Uterus (tissue), 3 donors: ENCODE measurements at regions not wholly inside any gene's neighbourhood (a gene's known extent, or its start where the extent isn't known, plus 50 kb on each side); places are given as distances from the start of the nearest gene placed in this dataset.

Experiments used
- DNase-seq, 2 donors: peaks; one replicate each; pipeline ENCODE4 v3.0.0-alpha.2; 2019 to 2020
- H3K27ac ChIP-seq, 2 donors: fragments of 200-600 bp; sonication (generic); 1 replicate in 1 of 2; 2 replicates in 1 of 2; pipeline ENCODE4 v1.5.1; 2016 to 2018
- H3K27me3 ChIP-seq, 2 donors: fragments of 200-600 bp; sonication (generic); one replicate each; pipeline ENCODE4 v1.5.1; 2018 to 2019; ENCODE audit warnings: control low read depth in 1 of 2
- H3K36me3 ChIP-seq, 2 donors: fragments of 200-600 bp; sonication (generic); one replicate each; pipeline ENCODE4 v1.5.1; 2019; ENCODE audit warnings: control low read depth in 1 of 2
- H3K4me1 ChIP-seq, 2 donors: fragments of 200-600 bp; sonication (generic); one replicate each; pipeline ENCODE4 v1.5.1; 2018 to 2019; ENCODE audit warnings: control low read depth in 1 of 2
- H3K4me3 ChIP-seq, 2 donors: fragments of 200-600 bp; sonication (generic); 1 replicate in 1 of 2; 2 replicates in 1 of 2; pipeline ENCODE4 v1.5.1; 2018 to 2019; ENCODE audit warnings: mild to moderate bottlenecking in 1 of 2
- H3K9me3 ChIP-seq, 2 donors: fragments of 200-600 bp; sonication (generic); one replicate each; pipeline ENCODE4 v1.5.1; 2019; ENCODE audit warnings: control low read depth in 1 of 2
- POLR2A ChIP-seq, 2 donors: fragments of 450-650 bp; IDR thresholded peaks; one replicate each; pipeline ENCODE4 v1.6.1; 2016; ENCODE audit warnings: antibody characterized with exemption in 2 of 2, mild to moderate bottlenecking in 1 of 2, moderate library complexity in 1 of 2
- intact Hi-C: fragments of 100-400 bp; cut with DNase I; formaldehyde crosslinking; loops from one replicate; pipeline ENCODE4 v1.15.1; 2023; ENCODE audit warnings: low total_unique reads
- TF ChIP-seq, protein P1 (sequence below), 4 experiments: fragments of 200-600 bp in 2 of 4; fragments of 450-650 bp in 2 of 4; sonication (generic) in 2 of 4; IDR thresholded peaks; one replicate each; pipeline ENCODE4 v1.5.1; 2016 to 2019; ENCODE audit warnings: antibody characterized with exemption in 4 of 4, mild to moderate bottlenecking in 2 of 4, moderate library complexity in 1 of 4
- donor health status: DM: yes; HTN: yes; CAD: no.

DNA sequence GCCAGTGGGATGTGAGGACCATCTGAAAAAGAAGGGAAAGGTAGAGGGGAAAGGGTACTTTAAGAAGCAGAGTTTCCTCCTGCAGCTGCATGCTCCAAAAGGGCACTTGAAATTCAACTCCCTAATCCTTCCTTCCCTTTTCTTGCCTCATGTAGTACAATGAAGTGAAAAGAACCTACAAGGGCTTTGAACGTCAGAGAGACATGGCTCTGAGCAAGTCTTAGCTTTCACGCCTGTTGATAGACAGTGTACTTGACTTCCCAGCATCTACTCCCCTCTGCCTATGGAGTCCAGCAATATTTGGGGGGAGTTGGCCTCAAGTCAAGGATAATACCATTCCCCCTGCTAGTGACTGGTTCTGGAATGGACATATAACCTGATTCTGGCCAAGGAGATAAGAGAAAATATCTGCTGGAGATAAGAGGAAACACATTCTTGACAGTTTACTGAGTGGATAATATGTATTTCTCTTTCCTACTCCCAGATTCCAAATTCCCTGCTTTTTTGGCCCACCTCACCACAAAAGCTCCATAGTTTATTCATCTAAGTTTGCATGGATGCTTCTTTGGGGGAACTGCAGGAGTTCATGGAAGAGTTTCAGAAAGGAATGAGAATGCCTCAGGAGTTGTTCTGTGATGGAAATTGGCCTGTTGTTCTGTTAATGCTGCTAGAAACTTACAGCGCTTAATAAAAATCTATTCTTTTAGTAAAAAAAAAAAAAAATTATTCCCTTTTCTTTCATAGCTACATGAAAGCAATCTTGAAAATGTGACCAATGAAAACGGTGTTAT lies 193.0 kb upstream of the TPM1 start:
- Histone ChIP-seq H3K4me1 (peaks cover 0 to 6% of the 10 kb centered on the region in 2 donors), H3K4me3 (no peak overlapping the region), H3K9me3 (no peaks in the 10 kb centered on the region), H3K27ac (peak overlapping the region in 1 of 2 donors; percentile 69), H3K27me3 (no peaks in the 10 kb centered on the region), H3K36me3 (no peaks in the 10 kb centered on the region)
- no peak for TF ChIP-seq POLR2A (IDR thresholded peaks at IDR 0.05)
- TF ChIP-seq, protein P1, sequence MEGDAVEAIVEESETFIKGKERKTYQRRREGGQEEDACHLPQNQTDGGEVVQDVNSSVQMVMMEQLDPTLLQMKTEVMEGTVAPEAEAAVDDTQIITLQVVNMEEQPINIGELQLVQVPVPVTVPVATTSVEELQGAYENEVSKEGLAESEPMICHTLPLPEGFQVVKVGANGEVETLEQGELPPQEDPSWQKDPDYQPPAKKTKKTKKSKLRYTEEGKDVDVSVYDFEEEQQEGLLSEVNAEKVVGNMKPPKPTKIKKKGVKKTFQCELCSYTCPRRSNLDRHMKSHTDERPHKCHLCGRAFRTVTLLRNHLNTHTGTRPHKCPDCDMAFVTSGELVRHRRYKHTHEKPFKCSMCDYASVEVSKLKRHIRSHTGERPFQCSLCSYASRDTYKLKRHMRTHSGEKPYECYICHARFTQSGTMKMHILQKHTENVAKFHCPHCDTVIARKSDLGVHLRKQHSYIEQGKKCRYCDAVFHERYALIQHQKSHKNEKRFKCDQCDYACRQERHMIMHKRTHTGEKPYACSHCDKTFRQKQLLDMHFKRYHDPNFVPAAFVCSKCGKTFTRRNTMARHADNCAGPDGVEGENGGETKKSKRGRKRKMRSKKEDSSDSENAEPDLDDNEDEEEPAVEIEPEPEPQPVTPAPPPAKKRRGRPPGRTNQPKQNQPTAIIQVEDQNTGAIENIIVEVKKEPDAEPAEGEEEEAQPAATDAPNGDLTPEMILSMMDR (IDR thresholded peaks at IDR 0.05), result no peak
- no peak for DNase-seq
- intact Hi-C loops, result loop anchor here (2.0 to 5.0 kb wide), 2 partner anchors 193 to 243 kb away; partner anchors contain the start of gene TPM1

DNA sequence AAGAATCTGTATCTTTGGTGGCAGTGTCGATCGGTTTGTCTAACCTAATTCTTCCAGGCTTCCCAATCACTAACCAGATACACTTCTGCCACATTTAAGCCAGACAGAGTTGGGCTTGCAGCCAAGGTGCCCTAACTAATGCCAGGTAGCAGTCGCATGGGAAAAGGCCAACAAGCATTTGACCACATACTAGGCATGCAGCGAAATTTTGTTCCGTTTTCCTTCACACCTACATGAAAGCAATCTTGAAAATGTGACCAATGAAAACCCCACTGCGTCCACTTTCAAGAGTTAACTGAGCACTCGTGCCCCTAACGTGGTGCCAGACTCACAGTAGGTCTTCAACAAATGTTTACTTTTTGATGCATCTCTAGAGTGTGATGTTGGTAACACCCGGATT lies 192.2 kb upstream of the TPM1 start:
- Histone ChIP-seq H3K27me3 (no peaks in the 10 kb centered on the region), H3K4me3 (no peak overlapping the region), H3K4me1 (peaks cover 0 to 6% of the 10 kb centered on the region in 2 donors), H3K36me3 (no peaks in the 10 kb centered on the region), H3K27ac (no peak overlapping the region), H3K9me3 (no peaks in the 10 kb centered on the region)
- intact Hi-C loops, result no loop called here
- no peak for DNase-seq
- TF ChIP-seq, protein P1 (IDR thresholded peaks at IDR 0.05), result no peak
- no peak for TF ChIP-seq POLR2A (IDR thresholded peaks at IDR 0.05)

DNA sequence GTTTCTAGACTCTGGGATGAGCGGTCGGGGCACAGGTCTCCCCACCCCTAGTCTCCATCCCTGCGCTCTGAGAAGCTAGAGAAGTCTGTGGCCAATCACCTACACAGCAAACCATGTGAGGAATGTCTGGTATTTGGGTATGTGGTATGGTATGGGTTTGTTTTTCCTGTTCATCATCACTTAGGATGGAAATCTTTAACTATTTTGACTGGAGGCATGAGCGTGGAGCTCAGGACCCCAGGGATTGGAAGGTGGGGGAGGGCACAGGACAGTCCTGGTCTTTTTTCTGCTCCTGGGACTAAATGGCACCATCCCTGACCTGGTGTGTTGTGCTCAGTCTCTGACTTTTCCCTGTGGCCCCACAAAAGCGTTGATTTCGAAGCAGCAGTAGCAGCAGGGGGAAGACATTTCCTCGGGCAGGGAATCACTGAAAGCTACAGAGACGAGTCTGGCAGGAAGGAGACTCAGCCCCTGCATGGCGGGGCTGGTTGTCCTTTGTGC lies 191.7 kb upstream of the TPM1 start:
- intact Hi-C loops, result no loop called here
- no peak for TF ChIP-seq POLR2A (IDR thresholded peaks at IDR 0.05)
- TF ChIP-seq, protein P1 (IDR thresholded peaks at IDR 0.05), result no peak
- no peaks in the 10 kb centered on the region for H3K9me3 ChIP-seq
- peaks cover 0 to 6% of the 10 kb centered on the region in 2 donors for H3K4me1 ChIP-seq
- H3K27me3 ChIP-seq, result no peaks in the 10 kb centered on the region
- H3K4me3 ChIP-seq, result no peak overlapping the region
- DNase-seq, result no peak
- H3K36me3 ChIP-seq, result no peaks in the 10 kb centered on the region
- no peak overlapping the region for H3K27ac ChIP-seq

DNA sequence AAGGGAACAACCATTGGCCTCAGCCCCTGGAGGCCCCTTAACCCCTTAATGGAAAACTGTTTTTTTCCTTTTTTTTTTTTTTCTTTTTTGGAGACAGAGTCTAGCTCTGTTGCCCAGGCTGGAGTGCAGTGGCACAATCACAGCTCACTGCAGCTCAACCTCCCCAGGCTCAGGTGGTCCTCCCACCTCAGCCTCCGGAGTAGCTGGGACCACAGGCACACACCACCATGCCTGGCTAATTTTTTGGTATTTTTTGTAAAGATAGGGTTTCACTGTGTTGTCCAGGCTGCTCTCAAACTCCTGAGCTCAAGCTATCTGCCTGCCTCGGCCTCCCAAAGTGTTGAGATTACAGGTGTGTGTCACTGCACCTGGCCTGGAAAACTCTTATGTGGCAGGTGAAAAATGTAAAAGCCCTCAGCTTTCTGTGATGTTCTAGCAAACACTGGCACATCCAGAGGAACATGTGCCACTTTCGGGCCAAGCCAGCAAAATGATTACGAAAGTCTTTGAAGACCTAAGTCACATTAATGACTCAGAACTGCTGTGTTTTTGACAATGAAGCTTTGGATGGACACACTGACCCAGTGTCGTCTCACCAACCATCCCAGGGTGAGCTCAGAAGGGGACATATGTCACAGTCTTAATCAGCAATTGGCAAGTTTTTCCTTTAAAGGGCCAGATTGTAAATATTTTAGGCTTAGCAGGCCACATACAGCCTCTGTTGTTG lies 189.3 kb upstream of the TPM1 start:
- H3K27ac ChIP-seq, result no peak overlapping the region
- no peaks in the 10 kb centered on the region for H3K9me3 ChIP-seq
- no peaks in the 10 kb centered on the region for H3K36me3 ChIP-seq
- no peaks in the 10 kb centered on the region for H3K27me3 ChIP-seq
- no peak for TF ChIP-seq POLR2A (IDR thresholded peaks at IDR 0.05)
- TF ChIP-seq, protein P1 (IDR thresholded peaks at IDR 0.05), result no peak
- peaks cover 0 to 3% of the 10 kb centered on the region in 2 donors for H3K4me1 ChIP-seq
- no peak overlapping the region for H3K4me3 ChIP-seq
- intact Hi-C loops, result no loop called here
- no peak for DNase-seq

DNA sequence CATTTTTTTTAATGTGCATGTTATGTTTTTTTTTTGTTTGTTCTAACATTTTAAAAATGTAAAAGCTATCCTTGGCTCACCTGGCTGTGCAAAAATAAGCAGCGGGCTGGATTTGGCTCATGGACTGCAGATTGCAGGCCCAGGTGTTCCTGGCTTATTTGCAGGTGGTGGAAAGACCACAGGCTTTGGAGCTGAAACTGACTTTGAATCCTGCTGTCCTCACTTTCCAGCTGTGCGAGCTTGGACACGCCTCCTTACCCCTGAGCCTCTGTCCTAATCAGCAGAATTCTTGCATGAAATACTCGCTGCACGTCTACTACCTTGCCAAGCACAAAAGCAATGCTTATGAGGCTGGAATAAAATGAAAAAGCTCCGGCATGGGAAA lies 188.7 kb upstream of the TPM1 start:
- intact Hi-C loops, result no loop called here
- TF ChIP-seq POLR2A (IDR thresholded peaks at IDR 0.05), result no peak
- TF ChIP-seq, protein P1 (IDR thresholded peaks at IDR 0.05), result no peak
- Histone ChIP-seq H3K9me3 (no peaks in the 10 kb centered on the region), H3K4me1 (no peaks in the 10 kb centered on the region), H3K27ac (no peak overlapping the region), H3K4me3 (no peak overlapping the region), H3K36me3 (no peaks in the 10 kb centered on the region), H3K27me3 (no peaks in the 10 kb centered on the region)
- no peak for DNase-seq
